ENCODE measurements at regions not wholly inside any gene's neighbourhood (a gene's known extent, or its start where the extent isn't known, plus 50 kb on each side); places are given as distances from the start of the nearest gene placed in this dataset.

GRCh38 chrX:17262123-17262522 lies 112.9 kb upstream of the NHS start (continued):
- TF ChIP-seq NR2C2 (IDR thresholded peaks at IDR 0.05; ENCODE audit: borderline replicate concordance, control insufficient read depth, insufficient read length, low read depth) (no peak), CUX1 (IDR thresholded peaks at IDR 0.05; ENCODE audit: insufficient replicate concordance, low read depth, low read length) (no peak), SMAD5 (IDR thresholded peaks at IDR 0.05; ENCODE audit: low read depth) (no peak), SMC3 (IDR thresholded peaks at IDR 0.05; ENCODE audit: borderline replicate concordance, low read length) (no peak), CHD2 (IDR thresholded peaks at IDR 0.05; ENCODE audit: borderline replicate concordance, low read depth, low read length) (no peak), FOXK2 (IDR thresholded peaks at IDR 0.05) (no peak), REST (IDR thresholded peaks at IDR 0.05; ENCODE audit: low read depth, low read length) (no peak), SMARCA5 (IDR thresholded peaks at IDR 0.05) (no peak), TBL1XR1 (IDR thresholded peaks at IDR 0.05; ENCODE audit: low read depth, low read length) (no peak), MLLT1 (IDR thresholded peaks at IDR 0.05) (no peak), MTA2 (IDR thresholded peaks at IDR 0.05; ENCODE audit: low read depth) (no peak), NFYA (IDR thresholded peaks at IDR 0.05; ENCODE audit: borderline replicate concordance, low read depth, low read length) (no peak), PML (IDR thresholded peaks at IDR 0.05; ENCODE audit: low read length) (no peak), RB1 (IDR thresholded peaks at IDR 0.05; ENCODE audit: borderline replicate concordance) (no peak), SKIL (IDR thresholded peaks at IDR 0.05; ENCODE audit: low read depth, poor library complexity, severe bottlenecking) (no peak)

All from GM12878 (cell line).